ENCODE measurements at regions not wholly inside any gene's neighbourhood (a gene's known extent, or its start where the extent isn't known, plus 50 kb on each side); places are given as distances from the start of the nearest gene placed in this dataset.

- no peak for TF ChIP-seq CTCF (IDR thresholded peaks at IDR 0.05; ENCODE audit: low read depth, low read length, missing control alignments)
- H3K4me3 ChIP-seq (replicated peaks; ENCODE audit: low read depth, low read length) = no peak overlapping the region
- no peak for DNase-seq (ENCODE audit: extremely low read depth, low read depth)
These were observed 309.4 kb upstream of the DIO3 start for GRCh38 chr14:101251812-101252442.

GRCh38 chr14:101252443-101253214 is 308.7 kb upstream of the DIO3 start:
- no peak for TF ChIP-seq CTCF (IDR thresholded peaks at IDR 0.05; ENCODE audit: low read depth, low read length, missing control alignments)
- H3K4me3 ChIP-seq (replicated peaks; ENCODE audit: low read depth, low read length) = no peak overlapping the region
- no peak for DNase-seq (ENCODE audit: extremely low read depth, low read depth)

- no peak for DNase-seq (ENCODE audit: extremely low read depth, low read depth)
- H3K4me3 ChIP-seq (replicated peaks; ENCODE audit: low read depth, low read length) = no peak overlapping the region
- TF ChIP-seq CTCF (IDR thresholded peaks at IDR 0.05; ENCODE audit: low read depth, low read length, missing control alignments) = no peak
These were observed 307.3 kb upstream of the DIO3 start for GRCh38 chr14:101253948-101254347.

GRCh38 chr14:101254805-101255764 is 306.2 kb upstream of the DIO3 start:
- no peak for TF ChIP-seq CTCF (IDR thresholded peaks at IDR 0.05; ENCODE audit: low read depth, low read length, missing control alignments)
- H3K4me3 ChIP-seq (replicated peaks; ENCODE audit: low read depth, low read length) = no peak overlapping the region
- no peak for DNase-seq (ENCODE audit: extremely low read depth, low read depth)

- DNase-seq (ENCODE audit: extremely low read depth, low read depth) = no peak
- no peak for TF ChIP-seq CTCF (IDR thresholded peaks at IDR 0.05; ENCODE audit: low read depth, low read length, missing control alignments)
These were observed 305.6 kb upstream of the DIO3 start for GRCh38 chr14:101255765-101256125.

GRCh38 chr14:101256266-101256665 is 305.0 kb upstream of the DIO3 start:
- DNase-seq (ENCODE audit: extremely low read depth, low read depth) = no peak
- TF ChIP-seq CTCF (IDR thresholded peaks at IDR 0.05; ENCODE audit: low read depth, low read length, missing control alignments) = no peak
- H3K4me3 ChIP-seq (replicated peaks; ENCODE audit: low read depth, low read length) = no peak overlapping the region

More at GRCh38 chr14:101255765-101256125, 305.6 kb upstream of the DIO3 start:
- no peak overlapping the region for H3K4me3 ChIP-seq (replicated peaks; ENCODE audit: low read depth, low read length)

All from HFF-Myc (cell line).